ENCODE measurements at regions not wholly inside any gene's neighbourhood (a gene's known extent, or its start where the extent isn't known, plus 50 kb on each side); places are given as distances from the start of the nearest gene placed in this dataset.

DNA sequence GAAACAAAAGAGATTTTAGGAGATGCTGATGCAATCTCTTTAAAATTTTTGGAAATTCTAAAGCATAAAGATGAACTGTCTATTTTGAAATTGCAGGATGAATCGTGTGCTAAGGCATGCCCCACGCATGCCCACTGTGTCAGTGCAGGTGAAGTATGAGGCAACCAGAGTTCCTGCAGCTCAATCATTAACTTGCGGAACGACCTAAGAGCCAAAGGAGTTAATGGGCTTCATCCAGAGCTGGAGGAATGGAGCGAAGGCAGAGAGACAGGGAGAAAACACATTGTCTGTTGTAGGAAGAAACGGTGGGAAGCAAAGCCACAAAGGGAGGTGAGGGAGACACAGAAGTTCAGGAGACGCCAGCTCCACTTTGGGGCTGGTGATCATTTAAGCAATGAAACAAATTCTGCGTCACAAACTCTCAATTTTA, 265.2 kb downstream of the CCDC85A start (continued):
- no peak for TF ChIP-seq ZNF607 (CRISPR knock-in tag; IDR thresholded peaks at IDR 0.05; ENCODE audit: borderline replicate concordance)
- peak in 1 of 2 experiments; percentile 27; a peak in 1 of 4 replicates for TF ChIP-seq EP300 (IDR thresholded peaks at IDR 0.05; ENCODE audit: low read depth in 2 of 2, low read length in 2 of 2)
- no peak for TF ChIP-seq EP300 (CRISPR knock-in tag; IDR thresholded peaks at IDR 0.05; ENCODE audit: borderline replicate concordance)
- no peak for TF ChIP-seq NR1H2 (CRISPR knock-in tag; IDR thresholded peaks at IDR 0.05; ENCODE audit: borderline replicate concordance, low read depth)
- TF ChIP-seq MED8 (CRISPR knock-in tag; IDR thresholded peaks at IDR 0.05; ENCODE audit: insufficient replicate concordance) = no peak
- no peak for TF ChIP-seq FIP1L1 (IDR thresholded peaks at IDR 0.05; ENCODE audit: borderline replicate concordance, insufficient read depth, low read depth, low read length)
- TF ChIP-seq ZBTB20 (CRISPR knock-in tag; IDR thresholded peaks at IDR 0.05; ENCODE audit: borderline replicate concordance, low read depth) = no peak
- TF ChIP-seq NFE2L2 (IDR thresholded peaks at IDR 0.05; ENCODE audit: low read length) = no peak
- TF ChIP-seq THAP11 (CRISPR knock-in tag; IDR thresholded peaks at IDR 0.05) = 0 out of 2 replicates have a peak, but pooled peaks have one; percentile 14
- TF ChIP-seq TERF1 (CRISPR knock-in tag; IDR thresholded peaks at IDR 0.05) = no peak
- no peak for TF ChIP-seq ZNF367 (CRISPR knock-in tag; IDR thresholded peaks at IDR 0.05; ENCODE audit: borderline replicate concordance)
- TF ChIP-seq ZNF737 (CRISPR knock-in tag; IDR thresholded peaks at IDR 0.05; ENCODE audit: borderline replicate concordance) = no peak
- TF ChIP-seq, protein P1, sequence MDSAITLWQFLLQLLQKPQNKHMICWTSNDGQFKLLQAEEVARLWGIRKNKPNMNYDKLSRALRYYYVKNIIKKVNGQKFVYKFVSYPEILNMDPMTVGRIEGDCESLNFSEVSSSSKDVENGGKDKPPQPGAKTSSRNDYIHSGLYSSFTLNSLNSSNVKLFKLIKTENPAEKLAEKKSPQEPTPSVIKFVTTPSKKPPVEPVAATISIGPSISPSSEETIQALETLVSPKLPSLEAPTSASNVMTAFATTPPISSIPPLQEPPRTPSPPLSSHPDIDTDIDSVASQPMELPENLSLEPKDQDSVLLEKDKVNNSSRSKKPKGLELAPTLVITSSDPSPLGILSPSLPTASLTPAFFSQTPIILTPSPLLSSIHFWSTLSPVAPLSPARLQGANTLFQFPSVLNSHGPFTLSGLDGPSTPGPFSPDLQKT (CRISPR knock-in tag; IDR thresholded peaks at IDR 0.05; ENCODE audit: borderline replicate concordance) = no peak
- 0 out of 2 replicates have a peak, but pooled peaks have one; percentile 45 for TF ChIP-seq ZFAT (CRISPR knock-in tag; conservative IDR thresholded peaks at IDR 0.05)
- TF ChIP-seq STAT5B (CRISPR knock-in tag; IDR thresholded peaks at IDR 0.05) = no peak
- TF ChIP-seq ZNF3 (CRISPR knock-in tag; IDR thresholded peaks at IDR 0.05) = no peak
- TF ChIP-seq, protein P2, sequence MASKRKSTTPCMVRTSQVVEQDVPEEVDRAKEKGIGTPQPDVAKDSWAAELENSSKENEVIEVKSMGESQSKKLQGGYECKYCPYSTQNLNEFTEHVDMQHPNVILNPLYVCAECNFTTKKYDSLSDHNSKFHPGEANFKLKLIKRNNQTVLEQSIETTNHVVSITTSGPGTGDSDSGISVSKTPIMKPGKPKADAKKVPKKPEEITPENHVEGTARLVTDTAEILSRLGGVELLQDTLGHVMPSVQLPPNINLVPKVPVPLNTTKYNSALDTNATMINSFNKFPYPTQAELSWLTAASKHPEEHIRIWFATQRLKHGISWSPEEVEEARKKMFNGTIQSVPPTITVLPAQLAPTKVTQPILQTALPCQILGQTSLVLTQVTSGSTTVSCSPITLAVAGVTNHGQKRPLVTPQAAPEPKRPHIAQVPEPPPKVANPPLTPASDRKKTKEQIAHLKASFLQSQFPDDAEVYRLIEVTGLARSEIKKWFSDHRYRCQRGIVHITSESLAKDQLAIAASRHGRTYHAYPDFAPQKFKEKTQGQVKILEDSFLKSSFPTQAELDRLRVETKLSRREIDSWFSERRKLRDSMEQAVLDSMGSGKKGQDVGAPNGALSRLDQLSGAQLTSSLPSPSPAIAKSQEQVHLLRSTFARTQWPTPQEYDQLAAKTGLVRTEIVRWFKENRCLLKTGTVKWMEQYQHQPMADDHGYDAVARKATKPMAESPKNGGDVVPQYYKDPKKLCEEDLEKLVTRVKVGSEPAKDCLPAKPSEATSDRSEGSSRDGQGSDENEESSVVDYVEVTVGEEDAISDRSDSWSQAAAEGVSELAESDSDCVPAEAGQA (IDR thresholded peaks at IDR 0.05; ENCODE audit: low read depth) = no peak
- TF ChIP-seq, protein P2 (CRISPR knock-in tag; IDR thresholded peaks at IDR 0.05; ENCODE audit: borderline replicate concordance) = no peak
- TF ChIP-seq ZBTB7B (CRISPR knock-in tag; IDR thresholded peaks at IDR 0.05) = no peak
- no peak for TF ChIP-seq SMC3 (IDR thresholded peaks at IDR 0.05; ENCODE audit: low read length)
- no peak for TF ChIP-seq SIN3B (IDR thresholded peaks at IDR 0.05; ENCODE audit: low read length)
- peak; percentile 69; the same call in 1 of the 2 replicates for TF ChIP-seq CBX5 (CRISPR knock-in tag; IDR thresholded peaks at IDR 0.05; ENCODE audit: borderline replicate concordance)
- TF ChIP-seq ZNF20 (CRISPR knock-in tag; IDR thresholded peaks at IDR 0.05) = no peak
- TF ChIP-seq HES4 (CRISPR knock-in tag; IDR thresholded peaks at IDR 0.05; ENCODE audit: borderline replicate concordance) = no peak
